Right cardiac atrium (tissue), 5 donors: ENCODE measurements at regions not wholly inside any gene's neighbourhood (a gene's known extent, or its start where the extent isn't known, plus 50 kb on each side); places are given as distances from the start of the nearest gene placed in this dataset.

ENCODE experiments used
- ATAC-seq, 2 donors: fragments of 200-7000 bp; cut with Tn5 transposase; one replicate each; pipeline versions ENCODE4 v1.8.0 to v1.9.1; 2020; ENCODE audit warnings: moderate library complexity in 2 of 2, mild to moderate bottlenecking in 1 of 2
- DNase-seq, 3 donors: peaks; one replicate each; pipeline ENCODE4 v3.0.0-alpha.2; 2020
- H3K27ac ChIP-seq: one replicate; pipeline ENCODE4 v1.5.1; 2013; ENCODE audit warnings: mild to moderate bottlenecking, low read length, control low read depth, moderate library complexity
- H3K27me3 ChIP-seq: one replicate; pipeline ENCODE4 v1.6.1; 2013; ENCODE audit not compliant: control insufficient read depth, insufficient read depth
- H3K4me1 ChIP-seq: one replicate; pipeline ENCODE4 v1.6.1; 2013; ENCODE audit warnings: low read length; ENCODE audit not compliant: control insufficient read depth, insufficient read depth
- H3K4me3 ChIP-seq: one replicate; pipeline ENCODE4 v1.5.1; 2013; ENCODE audit warnings: low read length, control low read depth
- H3K9me3 ChIP-seq: one replicate; pipeline ENCODE4 v1.6.1; 2013; ENCODE audit warnings: low read length; ENCODE audit not compliant: control insufficient read depth
- WGBS: extraction: QIAGEN DNeasy Blood & Tissue Kit; methylation state at CpG from one replicate; pipeline ENCODE4 v1.1.7; 2013; 5-methylcytosine and 5-hydroxymethylcytosine counted together
- intact Hi-C, 4 donors: fragments of 100-400 bp; cut with DNase I; formaldehyde crosslinking; loops; one replicate each; pipeline versions ENCODE4 v1.11.0 to v1.14.0; 2022 to 2023
- donor health status: healthy with polysubstance abuse.
- donor health status: DM: no; HTN: yes; CAD: no.
- donor health status: DM: no; HTN: no; CAD: no.
- donor health status: DM: no; HTN: yes; CAD: no; lungs with severe emphysema.
- donor health status: DM: yes; HTN: yes; CAD: no.

- intact Hi-C loops = no loop called here
- 58% methylated on average over 3 of the region's 3 CpGs for WGBS
- H3K27me3 ChIP-seq = no peaks in the 10 kb centered on the region
- no peak overlapping the region for H3K4me3 ChIP-seq
- H3K27ac ChIP-seq = no peak overlapping the region
- DNase-seq = no peak
- ATAC-seq = no peak
- no peaks in the 10 kb centered on the region for H3K9me3 ChIP-seq
- H3K4me1 ChIP-seq = no peaks in the 10 kb centered on the region
Observed at GRCh38 chr3:162087361-162087760, 590.8 kb downstream of the OTOL1 start.

GRCh38 chr3:162092751-162093150, 596.1 kb downstream of the OTOL1 start:
- DNase-seq (no peak), ATAC-seq (no peak)
- intact Hi-C loops = no loop called here
- H3K27me3 ChIP-seq = no peaks in the 10 kb centered on the region
- WGBS = 65% methylated on average over 3 of the region's 3 CpGs
- H3K9me3 ChIP-seq = no peaks in the 10 kb centered on the region
- H3K27ac ChIP-seq = no peak overlapping the region
- no peak overlapping the region for H3K4me3 ChIP-seq
- no peaks in the 10 kb centered on the region for H3K4me1 ChIP-seq

GRCh38 chr3:162094301-162094700, 597.7 kb downstream of the OTOL1 start:
- Histone ChIP-seq H3K4me1 (no peaks in the 10 kb centered on the region), H3K9me3 (no peaks in the 10 kb centered on the region), H3K27ac (no peak overlapping the region), H3K27me3 (no peaks in the 10 kb centered on the region), H3K4me3 (no peak overlapping the region)
- intact Hi-C loops = no loop called here
- no peak for ATAC-seq
- DNase-seq = no peak
- 82% methylated on average over 3 of the region's 3 CpGs for WGBS

GRCh38 chr3:162096874-162097273, 600.3 kb downstream of the OTOL1 start:
- H3K4me1 ChIP-seq = no peaks in the 10 kb centered on the region
- ATAC-seq (no peak), DNase-seq (no peak)
- 71% methylated on average over 2 of the region's 2 CpGs for WGBS
- H3K4me3 ChIP-seq = no peak overlapping the region
- no peak overlapping the region for H3K27ac ChIP-seq
- H3K9me3 ChIP-seq = no peaks in the 10 kb centered on the region
- H3K27me3 ChIP-seq = no peaks in the 10 kb centered on the region
- intact Hi-C loops = no loop called here

GRCh38 chr3:162103808-162104207, 607.2 kb downstream of the OTOL1 start:
- Histone ChIP-seq H3K4me1 (no peaks in the 10 kb centered on the region), H3K27ac (no peak overlapping the region), H3K27me3 (no peaks in the 10 kb centered on the region), H3K4me3 (no peak overlapping the region), H3K9me3 (no peaks in the 10 kb centered on the region)
- no peak for DNase-seq
- 89% methylated on average over 1 of the region's 1 CpG for WGBS
- no peak for ATAC-seq
- intact Hi-C loops = no loop called here

- 77% methylated on average over 5 of the region's 5 CpGs for WGBS
- H3K9me3 ChIP-seq = no peaks in the 10 kb centered on the region
- DNase-seq = no peak
- H3K4me3 ChIP-seq = no peak overlapping the region
- intact Hi-C loops = no loop called here
- H3K27me3 ChIP-seq = no peaks in the 10 kb centered on the region
- ATAC-seq = no peak
- H3K27ac ChIP-seq = no peak overlapping the region
- H3K4me1 ChIP-seq = no peaks in the 10 kb centered on the region
Observed at GRCh38 chr3:162111861-162112260, 615.3 kb downstream of the OTOL1 start.

- Histone ChIP-seq H3K4me1 (no peaks in the 10 kb centered on the region), H3K9me3 (no peaks in the 10 kb centered on the region), H3K27ac (no peak overlapping the region), H3K4me3 (no peak overlapping the region), H3K27me3 (no peaks in the 10 kb centered on the region)
- no peak for ATAC-seq
- intact Hi-C loops = no loop called here
- no peak for DNase-seq
Observed at GRCh38 chr3:162112719-162113118, 616.1 kb downstream of the OTOL1 start.

- Histone ChIP-seq H3K9me3 (no peaks in the 10 kb centered on the region), H3K4me1 (no peaks in the 10 kb centered on the region), H3K4me3 (no peak overlapping the region), H3K27ac (no peak overlapping the region), H3K27me3 (no peaks in the 10 kb centered on the region)
- DNase-seq (no peak), ATAC-seq (no peak)
- intact Hi-C loops = no loop called here
- WGBS = 88% methylated on average over 1 of the region's 1 CpG
Observed at GRCh38 chr3:162117961-162118360, 621.4 kb downstream of the OTOL1 start.

- Histone ChIP-seq H3K9me3 (no peaks in the 10 kb centered on the region), H3K4me1 (no peaks in the 10 kb centered on the region), H3K4me3 (no peak overlapping the region), H3K27me3 (no peaks in the 10 kb centered on the region), H3K27ac (no peak overlapping the region)
- ATAC-seq (no peak), DNase-seq (no peak)
- intact Hi-C loops = no loop called here
- 47% methylated on average over 2 of the region's 2 CpGs for WGBS
Observed at GRCh38 chr3:162119651-162120050, 623.0 kb downstream of the OTOL1 start.

- H3K27me3 ChIP-seq = no peaks in the 10 kb centered on the region
- no peak overlapping the region for H3K4me3 ChIP-seq
- DNase-seq = no peak
- intact Hi-C loops = no loop called here
- H3K4me1 ChIP-seq = no peaks in the 10 kb centered on the region
- 52% methylated on average over 1 of the region's 1 CpG for WGBS
- H3K9me3 ChIP-seq = no peaks in the 10 kb centered on the region
- H3K27ac ChIP-seq = no peak overlapping the region
- ATAC-seq = no peak
Observed at GRCh38 chr3:162122405-162122804, 625.8 kb downstream of the OTOL1 start.

GRCh38 chr3:162125790-162126189, 629.2 kb downstream of the OTOL1 start:
- H3K27me3 ChIP-seq = no peaks in the 10 kb centered on the region
- 84% methylated on average over 1 of the region's 1 CpG for WGBS
- no peak overlapping the region for H3K27ac ChIP-seq
- no peaks in the 10 kb centered on the region for H3K9me3 ChIP-seq
- no peak for DNase-seq
- no peak overlapping the region for H3K4me3 ChIP-seq
- intact Hi-C loops = no loop called here
- no peaks in the 10 kb centered on the region for H3K4me1 ChIP-seq
- no peak for ATAC-seq

- intact Hi-C loops = no loop called here
- no peaks in the 10 kb centered on the region for H3K9me3 ChIP-seq
- no peak for DNase-seq
- 93% methylated on average over 3 of the region's 3 CpGs for WGBS
- no peak for ATAC-seq
- no peaks in the 10 kb centered on the region for H3K4me1 ChIP-seq
- H3K4me3 ChIP-seq = no peak overlapping the region
- no peak overlapping the region for H3K27ac ChIP-seq
- H3K27me3 ChIP-seq = no peaks in the 10 kb centered on the region
Observed at GRCh38 chr3:162130582-162130981, 634.0 kb downstream of the OTOL1 start.
